Karpas-422 (cell line): ENCODE measurements at regions not wholly inside any gene's neighbourhood (a gene's known extent, or its start where the extent isn't known, plus 50 kb on each side); places are given as distances from the start of the nearest gene placed in this dataset.
A peak's percentile ranks its signal among the peaks of the same experiment; 100 is the strongest.

Experiments
- DNase-seq: peaks from one replicate; pipeline ENCODE4 v3.0.0-alpha.2; 2015
- H2AFZ ChIP-seq: fragments of 200-600 bp; sonication (generic); 2 replicates; pipeline ENCODE4 v1.6.1; 2014; ENCODE audit warnings: antibody characterized with exemption, low read length, mixed read lengths
- H3K27ac ChIP-seq: fragments of 200-600 bp; sonication (generic); 2 replicates; pipeline ENCODE4 v1.5.1; 2014; ENCODE audit warnings: mild to moderate bottlenecking, low read length, moderate library complexity
- H3K27me3 ChIP-seq: fragments of 200-600 bp; sonication (generic); 2 replicates; pipeline ENCODE4 v1.6.1; 2014; ENCODE audit warnings: low read length, mixed read lengths
- H3K36me3 ChIP-seq: fragments of 200-600 bp; sonication (generic); 2 replicates; pipeline ENCODE4 v1.6.1; 2014; ENCODE audit warnings: low read length, mixed read lengths; ENCODE audit not compliant: insufficient read depth
- H3K4me1 ChIP-seq: fragments of 200-600 bp; sonication (generic); 2 replicates; pipeline ENCODE4 v1.6.1; 2014; ENCODE audit warnings: mild to moderate bottlenecking, low read length, mixed read lengths
- H3K4me2 ChIP-seq: fragments of 200-600 bp; sonication (generic); 2 replicates; pipeline ENCODE4 v1.6.1; 2014; ENCODE audit warnings: low read length, low read depth, mild to moderate bottlenecking; ENCODE audit not compliant: poor library complexity, severe bottlenecking
- H3K4me3 ChIP-seq: fragments of 200-600 bp; sonication (generic); 2 replicates; pipeline ENCODE4 v1.5.1; 2014; ENCODE audit warnings: mild to moderate bottlenecking, antibody characterized with exemption, low read length, mixed read lengths
- H3K79me2 ChIP-seq: fragments of 200-600 bp; sonication (generic); 2 replicates; pipeline ENCODE4 v1.6.1; 2014; ENCODE audit warnings: mild to moderate bottlenecking, low read length, mixed read lengths
- H3K9ac ChIP-seq: fragments of 200-600 bp; sonication (generic); 2 replicates; pipeline ENCODE4 v1.6.0; 2014; ENCODE audit warnings: low read length
- H3K9me2 ChIP-seq: fragments of 200-600 bp; sonication (generic), shearing (Covaris generic); replicated peaks from 2 replicates; pipeline ENCODE4 v1.6.0; 2014; ENCODE audit warnings: mild to moderate bottlenecking, low read length, moderate library complexity; ENCODE audit not compliant: insufficient read depth
- H3K9me3 ChIP-seq: fragments of 300-700, 200-600 bp; sonication (generic); 2 replicates; pipeline ENCODE4 v1.6.1; 2014; ENCODE audit warnings: low read length, mixed read lengths
- H4K20me1 ChIP-seq: fragments of 200-600 bp; sonication (generic); 2 replicates; pipeline ENCODE4 v1.6.1; 2014; ENCODE audit warnings: mild to moderate bottlenecking, antibody characterized with exemption, low read length, low read depth; ENCODE audit not compliant: insufficient read depth

DNA sequence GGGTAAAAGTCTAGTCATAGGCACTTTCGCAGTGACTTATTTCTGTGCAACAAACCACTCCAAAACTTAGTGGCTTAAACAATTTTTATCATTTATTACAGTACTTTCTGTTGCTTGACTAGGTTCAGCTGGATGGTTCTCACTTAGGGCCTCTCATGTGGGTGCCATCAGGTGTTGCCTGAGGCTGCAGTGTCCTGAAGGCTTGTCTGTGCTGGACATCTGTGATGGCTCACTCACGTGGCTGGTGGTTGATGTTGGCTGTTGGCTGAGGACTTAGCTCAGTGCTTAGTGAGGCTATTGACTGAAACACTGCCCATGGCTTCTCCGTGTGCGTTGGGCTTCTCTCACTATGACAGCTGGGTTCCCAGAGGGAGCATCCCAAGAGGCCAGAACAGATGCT, 81.4 kb upstream of the GCFC2 start:
- no peak overlapping the region for H2AFZ ChIP-seq
- no peak overlapping the region for H3K9ac ChIP-seq
- H4K20me1 ChIP-seq, result no peaks in the 10 kb centered on the region
- no peak overlapping the region for H3K4me3 ChIP-seq
- no peak overlapping the region for H3K4me2 ChIP-seq
- H3K27me3 ChIP-seq, result no peaks in the 10 kb centered on the region; the same call in 1 of the 2 replicates
- DNase-seq, result no peak
- no peaks in the 10 kb centered on the region for H3K9me3 ChIP-seq
- no peaks in the 10 kb centered on the region for H3K36me3 ChIP-seq
- H3K4me1 ChIP-seq, result peaks cover 39% of the 10 kb centered on the region
- no peak overlapping the region for H3K27ac ChIP-seq
- no peaks in the 10 kb centered on the region for H3K9me2 ChIP-seq
- no peaks in the 10 kb centered on the region for H3K79me2 ChIP-seq

DNA sequence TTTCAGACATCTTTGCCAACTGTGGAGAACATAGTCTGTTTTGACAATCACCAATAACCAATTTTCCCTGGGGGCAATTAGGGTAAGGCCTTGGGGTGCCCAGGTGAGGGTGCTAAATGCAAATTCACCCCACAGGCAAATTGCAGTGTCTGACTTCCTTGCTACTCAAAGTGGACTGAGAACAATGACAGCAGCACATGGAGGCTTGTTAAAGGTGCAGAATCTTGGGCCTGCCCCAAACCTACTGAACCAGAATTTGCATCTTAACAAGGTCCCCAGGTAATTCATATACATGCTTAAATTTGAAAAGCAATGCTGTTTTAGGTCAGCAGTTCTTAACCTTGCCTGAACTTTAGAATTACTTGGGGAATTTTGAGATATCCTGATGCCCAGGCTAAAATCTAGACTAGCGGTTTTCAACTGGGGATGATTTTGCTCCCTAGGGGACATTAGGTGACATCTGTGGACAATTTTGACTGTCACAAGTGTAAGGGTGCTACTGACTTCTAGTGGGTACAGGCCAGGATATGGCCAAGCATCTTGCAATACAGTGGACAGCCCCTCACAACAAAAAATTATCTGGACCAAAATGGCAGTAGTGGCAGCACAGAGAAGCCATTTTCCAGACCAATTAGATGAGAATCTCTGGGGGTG, 80.2 kb upstream of the GCFC2 start:
- DNase-seq, result peak; percentile 67
- Histone ChIP-seq H3K9me2 (no peaks in the 10 kb centered on the region), H3K4me1 (peaks cover 39% of the 10 kb centered on the region), H4K20me1 (no peaks in the 10 kb centered on the region), H3K9me3 (no peaks in the 10 kb centered on the region), H3K27ac (no peak overlapping the region), H3K4me3 (peak overlapping the region; percentile 32; the same call in 1 of the 2 replicates), H2AFZ (no peak overlapping the region), H3K36me3 (no peaks in the 10 kb centered on the region), H3K9ac (0 out of 2 replicates have a peak overlapping the region, but pooled peaks have one; percentile 5), H3K79me2 (no peaks in the 10 kb centered on the region), H3K4me2 (peak overlapping the region; percentile 65), H3K27me3 (no peaks in the 10 kb centered on the region; the same call in 1 of the 2 replicates)

DNA sequence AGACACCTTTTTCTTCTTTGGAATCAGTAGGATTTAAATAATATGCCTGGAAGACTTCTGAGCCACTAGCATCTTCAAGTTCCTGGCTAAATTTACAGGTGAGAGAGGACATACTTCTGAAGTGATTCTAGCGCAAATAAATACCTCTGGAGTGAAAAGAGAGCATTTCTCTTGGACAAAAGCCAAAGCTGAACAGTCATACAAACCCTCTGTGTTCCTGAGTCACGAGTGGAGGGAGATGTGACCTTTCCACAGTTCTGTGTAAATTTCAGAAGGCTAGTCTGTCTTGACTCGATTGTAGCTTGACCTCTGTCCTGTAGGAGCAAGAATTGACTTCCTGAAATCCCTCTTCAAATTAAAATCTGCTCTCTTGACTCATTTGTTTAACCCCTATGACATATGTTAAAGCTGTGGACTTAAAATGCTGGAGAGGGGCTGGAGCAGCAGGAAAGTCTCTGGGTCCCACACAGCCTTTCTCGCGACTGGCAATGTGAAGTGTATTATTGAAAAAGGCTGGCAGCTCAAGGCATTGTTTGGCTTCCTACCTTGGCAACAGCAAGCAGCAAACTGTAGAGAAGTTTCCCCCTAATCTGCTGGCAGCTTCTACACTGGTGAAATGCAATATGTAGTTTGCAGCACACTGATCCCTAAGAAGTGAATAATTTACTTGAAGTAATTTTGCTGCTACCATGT, 79.6 kb upstream of the GCFC2 start:
- Histone ChIP-seq H3K9me3 (no peaks in the 10 kb centered on the region), H3K27me3 (no peaks in the 10 kb centered on the region; the same call in 1 of the 2 replicates), H3K4me2 (peak overlapping the region; percentile 65), H3K4me3 (no peak overlapping the region), H2AFZ (no peak overlapping the region), H3K4me1 (peaks cover 39% of the 10 kb centered on the region), H3K9me2 (no peaks in the 10 kb centered on the region), H3K36me3 (no peaks in the 10 kb centered on the region), H3K79me2 (no peaks in the 10 kb centered on the region), H4K20me1 (no peaks in the 10 kb centered on the region), H3K27ac (no peak overlapping the region), H3K9ac (no peak overlapping the region)
- no peak for DNase-seq

DNA sequence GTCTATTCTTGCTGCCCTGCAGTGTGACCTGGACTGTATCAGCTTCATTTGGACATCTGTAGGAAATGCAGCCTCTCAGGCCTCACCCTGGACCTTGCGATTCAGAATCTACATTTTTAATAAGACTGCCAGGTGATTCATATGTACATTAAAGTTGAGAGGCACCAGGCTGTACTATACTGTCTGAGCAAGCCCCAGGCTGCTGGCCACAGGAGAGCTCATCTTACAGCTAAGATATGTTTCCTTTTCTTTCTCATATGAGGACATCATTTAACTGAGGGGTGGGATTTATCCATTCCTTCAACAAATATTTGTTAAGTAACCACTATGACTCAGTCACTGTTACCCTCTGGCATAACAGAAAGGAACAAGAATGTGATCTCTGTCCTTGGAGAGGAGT, 78.2 kb upstream of the GCFC2 start:
- H3K27me3 ChIP-seq, result no peaks in the 10 kb centered on the region; the same call in 1 of the 2 replicates
- H3K36me3 ChIP-seq, result no peaks in the 10 kb centered on the region
- H2AFZ ChIP-seq, result no peak overlapping the region
- no peaks in the 10 kb centered on the region for H3K9me3 ChIP-seq
- no peaks in the 10 kb centered on the region for H3K9me2 ChIP-seq
- no peak overlapping the region for H3K4me3 ChIP-seq
- H4K20me1 ChIP-seq, result no peaks in the 10 kb centered on the region
- H3K27ac ChIP-seq, result no peak overlapping the region
- peaks cover 39% of the 10 kb centered on the region for H3K4me1 ChIP-seq
- no peak overlapping the region for H3K9ac ChIP-seq
- no peak for DNase-seq
- H3K4me2 ChIP-seq, result no peak overlapping the region
- H3K79me2 ChIP-seq, result no peaks in the 10 kb centered on the region

DNA sequence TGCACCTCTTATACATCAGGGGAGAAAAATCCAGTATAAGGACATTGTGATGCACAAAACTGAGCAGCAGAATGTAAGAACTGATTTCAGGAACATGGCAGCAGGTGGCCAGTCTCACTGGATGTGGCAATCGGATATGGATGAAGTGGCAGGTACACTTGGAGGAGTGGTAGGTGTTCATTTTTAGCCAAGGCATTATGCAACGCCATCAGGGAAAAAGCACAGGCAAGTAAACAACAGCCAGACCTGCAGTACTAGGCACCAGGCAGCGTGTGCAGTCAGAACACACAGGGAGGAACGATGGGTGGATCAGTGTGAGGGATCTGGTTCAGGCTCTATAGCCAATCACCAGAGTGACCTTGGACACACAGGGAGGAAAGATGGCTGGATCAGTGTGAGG, 77.4 kb upstream of the GCFC2 start:
- no peak for DNase-seq
- no peaks in the 10 kb centered on the region for H3K9me3 ChIP-seq
- no peaks in the 10 kb centered on the region for H3K79me2 ChIP-seq
- no peak overlapping the region for H3K27ac ChIP-seq
- no peaks in the 10 kb centered on the region for H3K9me2 ChIP-seq
- H3K4me2 ChIP-seq, result no peak overlapping the region
- peaks cover 33% of the 10 kb centered on the region for H3K4me1 ChIP-seq
- H4K20me1 ChIP-seq, result no peaks in the 10 kb centered on the region
- no peak overlapping the region for H2AFZ ChIP-seq
- no peaks in the 10 kb centered on the region; the same call in 1 of the 2 replicates for H3K27me3 ChIP-seq
- H3K4me3 ChIP-seq, result no peak overlapping the region
- no peak overlapping the region for H3K9ac ChIP-seq
- H3K36me3 ChIP-seq, result no peaks in the 10 kb centered on the region

DNA sequence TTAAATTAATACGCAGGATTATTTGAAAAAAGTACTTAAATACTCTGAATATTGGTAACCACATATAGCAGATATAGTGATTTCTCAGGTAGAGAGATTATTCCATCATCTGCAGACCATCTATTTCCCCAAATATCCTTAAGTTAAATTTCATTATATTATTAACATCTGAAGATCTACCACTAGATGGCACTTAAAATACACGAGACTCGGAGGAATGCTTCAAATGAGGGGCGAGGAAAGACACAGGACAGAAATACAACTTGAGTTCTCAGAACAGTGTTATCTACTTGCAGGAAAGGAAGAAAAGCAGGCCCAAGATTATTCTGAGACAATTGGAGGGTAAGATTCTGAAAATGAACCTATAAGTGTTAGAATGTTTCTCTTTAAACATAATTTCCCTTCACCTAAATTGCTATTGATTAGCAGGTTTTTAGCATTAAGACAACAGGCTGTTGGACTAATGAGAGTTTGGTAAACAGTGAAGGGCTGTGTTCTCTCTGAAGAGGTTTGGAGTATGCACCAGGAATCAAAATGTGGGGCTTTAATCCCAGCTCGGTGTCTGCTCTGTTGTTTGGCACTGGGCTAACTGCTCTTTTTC, 76.9 kb upstream of the GCFC2 start:
- Histone ChIP-seq H3K4me1 (peaks cover 30% of the 10 kb centered on the region), H3K27me3 (no peaks in the 10 kb centered on the region; the same call in 1 of the 2 replicates), H3K9me3 (no peaks in the 10 kb centered on the region), H3K36me3 (no peaks in the 10 kb centered on the region), H4K20me1 (no peaks in the 10 kb centered on the region), H3K27ac (no peak overlapping the region), H3K4me2 (no peak overlapping the region), H3K79me2 (no peaks in the 10 kb centered on the region), H3K4me3 (no peak overlapping the region), H3K9ac (no peak overlapping the region), H2AFZ (no peak overlapping the region), H3K9me2 (no peaks in the 10 kb centered on the region)
- DNase-seq, result peak; percentile 84

DNA sequence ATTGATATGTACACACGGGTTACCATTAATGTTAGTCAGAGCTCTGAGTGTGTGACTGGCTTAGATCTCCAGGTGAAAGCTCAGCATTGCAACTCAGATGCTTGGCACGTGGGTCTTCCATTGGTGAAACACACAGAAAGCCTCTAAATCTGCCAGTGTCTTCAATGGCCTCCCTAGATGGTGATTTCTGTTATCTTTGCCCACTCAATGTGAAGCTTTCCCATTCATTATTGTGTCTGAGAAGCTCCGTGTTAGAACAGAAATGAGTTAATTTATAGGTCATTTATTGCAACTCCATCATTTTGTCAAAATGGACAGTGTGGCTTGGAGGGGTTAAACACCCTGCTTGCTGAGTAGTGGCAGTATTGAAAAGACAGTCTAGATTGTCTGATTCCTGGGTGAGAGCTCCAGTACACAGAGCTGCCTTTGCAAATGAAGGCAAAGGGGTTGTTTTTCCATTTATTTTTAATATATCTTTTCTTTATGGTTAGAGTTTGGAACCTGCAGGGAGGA, 64.7 kb upstream of the GCFC2 start:
- Histone ChIP-seq H3K4me3 (no peak overlapping the region), H3K9me2 (no peaks in the 10 kb centered on the region), H3K27me3 (no peaks in the 10 kb centered on the region), H3K79me2 (no peaks in the 10 kb centered on the region), H3K36me3 (no peaks in the 10 kb centered on the region), H3K9ac (no peak overlapping the region), H3K9me3 (no peaks in the 10 kb centered on the region), H2AFZ (no peak overlapping the region), H3K4me2 (no peak overlapping the region), H3K27ac (no peak overlapping the region), H4K20me1 (no peaks in the 10 kb centered on the region), H3K4me1 (no peaks in the 10 kb centered on the region)
- no peak for DNase-seq

DNA sequence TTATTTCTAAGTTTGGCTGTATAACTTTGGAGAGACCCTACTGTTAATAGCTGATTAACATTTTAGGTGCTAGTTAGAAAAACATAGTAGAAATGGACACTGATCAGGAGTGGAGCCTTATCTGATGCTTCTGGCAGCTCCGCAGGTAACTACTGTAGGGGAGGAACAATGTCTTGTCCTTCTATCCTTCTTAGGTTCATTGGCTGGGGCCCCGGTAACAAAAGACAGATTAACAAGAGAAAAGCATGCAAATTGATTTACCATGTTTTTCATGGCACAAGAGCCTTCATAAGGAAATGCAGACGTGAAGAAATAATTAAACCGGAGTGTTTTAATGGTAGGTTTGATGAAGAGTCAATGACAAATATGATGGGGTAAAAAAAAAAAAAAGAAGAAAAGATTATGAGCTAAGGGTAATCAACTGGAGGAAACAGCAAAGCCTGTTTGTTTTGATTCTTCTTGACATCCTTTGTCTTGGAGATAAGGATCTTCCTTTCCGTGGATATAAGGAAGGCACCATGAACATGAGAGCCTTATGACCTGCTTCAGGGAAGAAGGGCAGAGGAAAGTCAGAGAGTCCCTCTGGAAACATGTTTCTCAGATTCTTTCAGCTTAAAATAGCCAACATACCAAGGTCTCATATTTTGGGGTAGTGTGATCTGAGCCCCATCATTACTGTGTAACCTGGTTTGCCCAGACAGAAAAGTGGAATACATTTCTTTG, 62.4 kb upstream of the GCFC2 start:
- Histone ChIP-seq H4K20me1 (no peaks in the 10 kb centered on the region), H3K36me3 (no peaks in the 10 kb centered on the region), H3K27me3 (no peaks in the 10 kb centered on the region), H3K4me3 (no peak overlapping the region), H3K4me2 (no peak overlapping the region), H3K9ac (no peak overlapping the region), H3K79me2 (no peaks in the 10 kb centered on the region), H3K9me3 (no peaks in the 10 kb centered on the region), H3K27ac (no peak overlapping the region), H3K9me2 (no peaks in the 10 kb centered on the region), H2AFZ (no peak overlapping the region), H3K4me1 (no peaks in the 10 kb centered on the region)
- no peak for DNase-seq
